ENCODE measurements at regions not wholly inside any gene's neighbourhood (a gene's known extent, or its start where the extent isn't known, plus 50 kb on each side); places are given as distances from the start of the nearest gene placed in this dataset.

DNA sequence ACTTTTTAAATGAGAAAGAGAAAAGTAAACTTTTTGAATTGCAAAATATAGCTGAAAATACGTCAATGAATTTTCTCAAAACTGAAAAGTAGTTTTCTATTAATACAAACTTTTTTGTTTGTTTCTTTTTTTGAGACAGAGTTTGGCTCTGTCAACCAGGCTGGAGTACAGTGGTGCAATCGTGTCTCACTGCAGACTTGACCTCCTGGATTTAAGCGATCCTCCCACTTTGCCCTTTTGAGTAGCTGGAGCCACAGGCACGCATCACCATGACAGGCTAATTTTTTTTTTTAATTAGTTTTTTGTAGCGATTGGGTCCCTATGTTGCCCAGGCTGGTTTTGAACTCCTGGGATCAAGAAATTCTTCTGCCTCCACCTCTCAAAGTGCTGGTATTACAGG is 610.4 kb downstream of the ELAVL2 start:
- ChIA-PET POLR2A (no interaction called here), CTCF (no interaction called here)

GRCh38 chr9:23219471-23219870 is 606.6 kb downstream of the ELAVL2 start:
- Histone ChIP-seq H3K36me3 (ENCODE audit: control insufficient read depth, insufficient read depth, low read length) (no peaks in the 10 kb centered on the region), H3K27me3 (ENCODE audit: control insufficient read depth, insufficient read depth, low read length) (no peaks in the 10 kb centered on the region), H3K4me3 (ENCODE audit: low read depth, low read length) (no peak overlapping the region)
- ChIA-PET POLR2A (no interaction called here), CTCF (no interaction called here)
- no peak for DNase-seq (ENCODE audit: low read depth)
- TF ChIP-seq, protein P1, sequence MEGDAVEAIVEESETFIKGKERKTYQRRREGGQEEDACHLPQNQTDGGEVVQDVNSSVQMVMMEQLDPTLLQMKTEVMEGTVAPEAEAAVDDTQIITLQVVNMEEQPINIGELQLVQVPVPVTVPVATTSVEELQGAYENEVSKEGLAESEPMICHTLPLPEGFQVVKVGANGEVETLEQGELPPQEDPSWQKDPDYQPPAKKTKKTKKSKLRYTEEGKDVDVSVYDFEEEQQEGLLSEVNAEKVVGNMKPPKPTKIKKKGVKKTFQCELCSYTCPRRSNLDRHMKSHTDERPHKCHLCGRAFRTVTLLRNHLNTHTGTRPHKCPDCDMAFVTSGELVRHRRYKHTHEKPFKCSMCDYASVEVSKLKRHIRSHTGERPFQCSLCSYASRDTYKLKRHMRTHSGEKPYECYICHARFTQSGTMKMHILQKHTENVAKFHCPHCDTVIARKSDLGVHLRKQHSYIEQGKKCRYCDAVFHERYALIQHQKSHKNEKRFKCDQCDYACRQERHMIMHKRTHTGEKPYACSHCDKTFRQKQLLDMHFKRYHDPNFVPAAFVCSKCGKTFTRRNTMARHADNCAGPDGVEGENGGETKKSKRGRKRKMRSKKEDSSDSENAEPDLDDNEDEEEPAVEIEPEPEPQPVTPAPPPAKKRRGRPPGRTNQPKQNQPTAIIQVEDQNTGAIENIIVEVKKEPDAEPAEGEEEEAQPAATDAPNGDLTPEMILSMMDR (IDR thresholded peaks at IDR 0.05; ENCODE audit: insufficient read depth, low read depth, low read length): no peak

More for the DNA sequence above, 610.4 kb downstream of the ELAVL2 start:
- H3K36me3 ChIP-seq (ENCODE audit: control insufficient read depth, insufficient read depth, low read length): no peaks in the 10 kb centered on the region
- no peaks in the 10 kb centered on the region for H3K27me3 ChIP-seq (ENCODE audit: control insufficient read depth, insufficient read depth, low read length)
- TF ChIP-seq, protein P1 (IDR thresholded peaks at IDR 0.05; ENCODE audit: insufficient read depth, low read depth, low read length): no peak
- no peak for DNase-seq (ENCODE audit: low read depth)
- no peak overlapping the region for H3K4me3 ChIP-seq (ENCODE audit: low read depth, low read length)

DNA sequence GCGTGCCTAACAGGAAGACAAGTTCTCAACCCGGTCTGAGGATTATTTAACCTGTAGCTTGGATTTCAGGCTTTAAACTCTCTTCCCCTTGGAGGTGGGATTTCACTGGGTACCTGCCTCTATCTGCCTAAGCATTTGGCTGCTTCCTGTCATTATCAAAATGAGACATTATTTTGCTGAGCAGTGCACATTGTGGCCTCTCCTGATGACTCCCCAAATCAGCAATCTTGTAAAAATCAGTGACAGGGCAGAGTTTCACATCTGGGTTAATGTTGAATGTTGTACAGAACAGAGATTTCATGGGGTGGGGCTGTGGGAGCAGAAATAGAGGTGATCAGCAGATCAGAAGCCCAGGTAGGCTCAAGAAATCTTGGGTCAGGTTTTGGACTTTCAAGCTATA is 605.9 kb downstream of the ELAVL2 start:
- CTCF ChIA-PET: no interaction called here
- TF ChIP-seq, protein P1 (IDR thresholded peaks at IDR 0.05; ENCODE audit: insufficient read depth, low read depth, low read length): no peak
- no peak overlapping the region for H3K4me3 ChIP-seq (ENCODE audit: low read depth, low read length)
- H3K36me3 ChIP-seq (ENCODE audit: control insufficient read depth, insufficient read depth, low read length): no peaks in the 10 kb centered on the region
- H3K27me3 ChIP-seq (ENCODE audit: control insufficient read depth, insufficient read depth, low read length): no peaks in the 10 kb centered on the region
- POLR2A ChIA-PET: no interaction called here
- DNase-seq (ENCODE audit: low read depth): no peak

GRCh38 chr9:23220957-23221356 is 605.1 kb downstream of the ELAVL2 start:
- no peak for DNase-seq (ENCODE audit: low read depth)
- TF ChIP-seq, protein P1 (IDR thresholded peaks at IDR 0.05; ENCODE audit: insufficient read depth, low read depth, low read length): no peak
- ChIA-PET CTCF (no interaction called here), POLR2A (no interaction called here)
- Histone ChIP-seq H3K27me3 (ENCODE audit: control insufficient read depth, insufficient read depth, low read length) (no peaks in the 10 kb centered on the region), H3K36me3 (ENCODE audit: control insufficient read depth, insufficient read depth, low read length) (no peaks in the 10 kb centered on the region), H3K4me3 (ENCODE audit: low read depth, low read length) (no peak overlapping the region)

GRCh38 chr9:23229890-23230317 is 596.1 kb downstream of the ELAVL2 start:
- TF ChIP-seq, protein P1 (IDR thresholded peaks at IDR 0.05; ENCODE audit: insufficient read depth, low read depth, low read length): no peak
- ChIA-PET POLR2A (no interaction called here), CTCF (no interaction called here)
- no peak for DNase-seq (ENCODE audit: low read depth)
- Histone ChIP-seq H3K36me3 (ENCODE audit: control insufficient read depth, insufficient read depth, low read length) (no peaks in the 10 kb centered on the region), H3K4me3 (ENCODE audit: low read depth, low read length) (no peak overlapping the region), H3K27me3 (ENCODE audit: control insufficient read depth, insufficient read depth, low read length) (no peaks in the 10 kb centered on the region)
